ENCODE measurements at regions not wholly inside any gene's neighbourhood (a gene's known extent, or its start where the extent isn't known, plus 50 kb on each side); places are given as distances from the start of the nearest gene placed in this dataset.

- TF ChIP-seq EZH2phosphoT487 (IDR thresholded peaks at IDR 0.05; ENCODE audit: borderline replicate concordance, low read depth) (no peak), CTCF (IDR thresholded peaks at IDR 0.05) (no peak), POLR2AphosphoS5 (IDR thresholded peaks at IDR 0.05; ENCODE audit: low read depth, low read length) (no peak), REST (IDR thresholded peaks at IDR 0.05; ENCODE audit: low read depth, low read length) (no peak), SIN3A (IDR thresholded peaks at IDR 0.05; ENCODE audit: borderline replicate concordance, low read depth, low read length) (no peak), USF2 (IDR thresholded peaks at IDR 0.05; ENCODE audit: borderline replicate concordance, low read depth, low read length) (no peak), FOSL2 (IDR thresholded peaks at IDR 0.05; ENCODE audit: borderline replicate concordance, low read depth) (no peak), MAX (IDR thresholded peaks at IDR 0.05; ENCODE audit: low read depth) (no peak), RAD21 (IDR thresholded peaks at IDR 0.05; ENCODE audit: low read length) (no peak), TAF1 (IDR thresholded peaks at IDR 0.05; ENCODE audit: borderline replicate concordance, low read depth, low read length) (no peak)
These were observed 168.1 kb upstream of the SLCO3A1 start for GRCh38 chr15:91685436-91685835.
